ENCODE measurements at regions not wholly inside any gene's neighbourhood (a gene's known extent, or its start where the extent isn't known, plus 50 kb on each side); places are given as distances from the start of the nearest gene placed in this dataset.

- H3K9me3 ChIP-seq (ENCODE audit: control insufficient read depth, low read depth, low read length) = no peaks in the 10 kb centered on the region
- no peaks in the 10 kb centered on the region for H3K4me1 ChIP-seq (ENCODE audit: control insufficient read depth, extremely low read depth, insufficient read depth, low read length)
- FAIRE-seq (no peak), DNase-seq (ENCODE audit: low read depth, low spot score) (no peak)
- H3K4me3 ChIP-seq (ENCODE audit: control insufficient read depth in 2 of 3, extremely low read depth in 1 of 3, insufficient read depth in 2 of 3, low read depth in 1 of 3, low read length in 3 of 3) = no peak overlapping the region
- H3K4me2 ChIP-seq (ENCODE audit: control insufficient read depth, extremely low read depth, insufficient read depth, low read depth, low read length) = no peak overlapping the region
- no peaks in the 10 kb centered on the region for H3K27me3 ChIP-seq (ENCODE audit: control insufficient read depth, extremely low read depth, insufficient read depth, low read length)
- H3K79me2 ChIP-seq (ENCODE audit: control insufficient read depth, insufficient read depth, low read length) = no peaks in the 10 kb centered on the region
- TF ChIP-seq EZH2 (IDR thresholded peaks at IDR 0.05; ENCODE audit: low read length) = no peak
- TF ChIP-seq, protein P1, sequence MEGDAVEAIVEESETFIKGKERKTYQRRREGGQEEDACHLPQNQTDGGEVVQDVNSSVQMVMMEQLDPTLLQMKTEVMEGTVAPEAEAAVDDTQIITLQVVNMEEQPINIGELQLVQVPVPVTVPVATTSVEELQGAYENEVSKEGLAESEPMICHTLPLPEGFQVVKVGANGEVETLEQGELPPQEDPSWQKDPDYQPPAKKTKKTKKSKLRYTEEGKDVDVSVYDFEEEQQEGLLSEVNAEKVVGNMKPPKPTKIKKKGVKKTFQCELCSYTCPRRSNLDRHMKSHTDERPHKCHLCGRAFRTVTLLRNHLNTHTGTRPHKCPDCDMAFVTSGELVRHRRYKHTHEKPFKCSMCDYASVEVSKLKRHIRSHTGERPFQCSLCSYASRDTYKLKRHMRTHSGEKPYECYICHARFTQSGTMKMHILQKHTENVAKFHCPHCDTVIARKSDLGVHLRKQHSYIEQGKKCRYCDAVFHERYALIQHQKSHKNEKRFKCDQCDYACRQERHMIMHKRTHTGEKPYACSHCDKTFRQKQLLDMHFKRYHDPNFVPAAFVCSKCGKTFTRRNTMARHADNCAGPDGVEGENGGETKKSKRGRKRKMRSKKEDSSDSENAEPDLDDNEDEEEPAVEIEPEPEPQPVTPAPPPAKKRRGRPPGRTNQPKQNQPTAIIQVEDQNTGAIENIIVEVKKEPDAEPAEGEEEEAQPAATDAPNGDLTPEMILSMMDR (optimal IDR thresholded peaks at IDR 0.05 in 1 of 3, IDR thresholded peaks at IDR 0.05 in 1 of 3, conservative IDR thresholded peaks at IDR 0.05 in 1 of 3; ENCODE audit: extremely low read depth in 1 of 3, insufficient read depth in 2 of 3, low read length in 3 of 3) = peak; percentile 17 to 47 (median 22)
- no peaks in the 10 kb centered on the region for H3K9me1 ChIP-seq (ENCODE audit: control insufficient read depth, extremely low read depth, insufficient read depth, low read length)
- no peaks in the 10 kb centered on the region for H3K36me3 ChIP-seq (ENCODE audit: control insufficient read depth in 2 of 2, extremely low read depth in 1 of 2, insufficient read depth in 2 of 2, low read length in 2 of 2)
- no peak overlapping the region for H3K27ac ChIP-seq (ENCODE audit: control insufficient read depth, insufficient read depth, low read length)
- no peaks in the 10 kb centered on the region for H4K20me1 ChIP-seq (ENCODE audit: control insufficient read depth, extremely low read depth, insufficient read depth, low read length)
- dilution Hi-C loops (cut with MboI; ENCODE audit: extremely low pct_ligation_motif_present, low sequenced_read_pairs) = no loop called here
- H2AFZ ChIP-seq (ENCODE audit: control insufficient read depth, low read length) = no peak overlapping the region
- H3K9ac ChIP-seq (ENCODE audit: control insufficient read depth, extremely low read depth, insufficient read depth, low read length) = no peak overlapping the region
Observed at GRCh38 chr2:90207454-90208058, 1516.1 kb downstream of the RPIA start.

GRCh38 chr2:90209009-90209408 lies 1517.5 kb downstream of the RPIA start:
- TF ChIP-seq, protein P1 (optimal IDR thresholded peaks at IDR 0.05 in 1 of 3, IDR thresholded peaks at IDR 0.05 in 1 of 3, conservative IDR thresholded peaks at IDR 0.05 in 1 of 3; ENCODE audit: extremely low read depth in 1 of 3, insufficient read depth in 2 of 3, low read length in 3 of 3) = no peak
- no peak for TF ChIP-seq EZH2 (IDR thresholded peaks at IDR 0.05; ENCODE audit: low read length)
- Histone ChIP-seq H3K9me3 (ENCODE audit: control insufficient read depth, low read depth, low read length) (no peaks in the 10 kb centered on the region), H3K79me2 (ENCODE audit: control insufficient read depth, insufficient read depth, low read length) (no peaks in the 10 kb centered on the region), H3K36me3 (ENCODE audit: control insufficient read depth in 2 of 2, extremely low read depth in 1 of 2, insufficient read depth in 2 of 2, low read length in 2 of 2) (no peaks in the 10 kb centered on the region), H3K9me1 (ENCODE audit: control insufficient read depth, extremely low read depth, insufficient read depth, low read length) (no peaks in the 10 kb centered on the region), H3K4me3 (ENCODE audit: control insufficient read depth in 2 of 3, extremely low read depth in 1 of 3, insufficient read depth in 2 of 3, low read depth in 1 of 3, low read length in 3 of 3) (no peak overlapping the region), H3K9ac (ENCODE audit: control insufficient read depth, extremely low read depth, insufficient read depth, low read length) (no peak overlapping the region), H3K27me3 (ENCODE audit: control insufficient read depth, extremely low read depth, insufficient read depth, low read length) (no peaks in the 10 kb centered on the region), H2AFZ (ENCODE audit: control insufficient read depth, low read length) (no peak overlapping the region), H3K4me2 (ENCODE audit: control insufficient read depth, extremely low read depth, insufficient read depth, low read depth, low read length) (no peak overlapping the region), H3K4me1 (ENCODE audit: control insufficient read depth, extremely low read depth, insufficient read depth, low read length) (no peaks in the 10 kb centered on the region), H4K20me1 (ENCODE audit: control insufficient read depth, extremely low read depth, insufficient read depth, low read length) (no peaks in the 10 kb centered on the region), H3K27ac (ENCODE audit: control insufficient read depth, insufficient read depth, low read length) (no peak overlapping the region)
- dilution Hi-C loops (cut with MboI; ENCODE audit: extremely low pct_ligation_motif_present, low sequenced_read_pairs) = no loop called here
- FAIRE-seq = no peak
- DNase-seq (ENCODE audit: low read depth, low spot score) = no peak

All from keratinocyte (primary cell).